GM12865 (cell line): ENCODE measurements at regions not wholly inside any gene's neighbourhood (a gene's known extent, or its start where the extent isn't known, plus 50 kb on each side); places are given as distances from the start of the nearest gene placed in this dataset.
"Not testable (repeated sequence)": the region's sequence is repeated elsewhere in the genome, so short reads cannot be mapped to it uniquely, and the experiment has no call there.

Experiments used
- DNase-seq: peaks from one replicate; pipeline ENCODE4 v3.0.0; 2010; ENCODE audit warnings: low read depth
- H3K4me3 ChIP-seq: 2 replicates; pipeline ENCODE4 v1.5.1; 2011; ENCODE audit warnings: mild to moderate bottlenecking, low read depth, low read length, control low read depth
- CTCF ChIP-seq: IDR thresholded peaks from 2 replicates; pipeline ENCODE4 v1.5.1; 2011; ENCODE audit warnings: low read length, control low read depth, low read depth, inconsistent platforms; ENCODE audit not compliant: insufficient read depth; ENCODE audit errors: missing control alignments

GRCh38 chr6:147441751-147442150 is 66.7 kb upstream of the SAMD5 start:
- no peak overlapping the region for H3K4me3 ChIP-seq
- DNase-seq = no peak
- TF ChIP-seq CTCF = no peak

- DNase-seq = peak; percentile 29
- H3K4me3 ChIP-seq = no peak overlapping the region
- TF ChIP-seq CTCF = no peak
These were observed 60.5 kb upstream of the SAMD5 start for GRCh38 chr6:147447835-147448611.

GRCh38 chr6:147448775-147449174 is 59.7 kb upstream of the SAMD5 start:
- no peak for TF ChIP-seq CTCF
- H3K4me3 ChIP-seq = no peak overlapping the region
- DNase-seq = no peak

- TF ChIP-seq CTCF = no peak
- no peak overlapping the region for H3K4me3 ChIP-seq
- no peak for DNase-seq
These were observed 58.9 kb upstream of the SAMD5 start for GRCh38 chr6:147449405-147450161.

- TF ChIP-seq CTCF = no peak
- H3K4me3 ChIP-seq = no peak overlapping the region
- DNase-seq = no peak
These were observed 55.1 kb upstream of the SAMD5 start for GRCh38 chr6:147453361-147453760.

- H3K4me3 ChIP-seq, DNase-seq: not testable (repeated sequence)
These were observed 53.6 kb upstream of the SAMD5 start for GRCh38 chr6:147454862-147455261.
